ENCODE measurements at regions not wholly inside any gene's neighbourhood (a gene's known extent, or its start where the extent isn't known, plus 50 kb on each side); places are given as distances from the start of the nearest gene placed in this dataset.
"Not testable (repeated sequence)": the region's sequence is repeated elsewhere in the genome, so short reads cannot be mapped to it uniquely, and the experiment has no call there.

DNA sequence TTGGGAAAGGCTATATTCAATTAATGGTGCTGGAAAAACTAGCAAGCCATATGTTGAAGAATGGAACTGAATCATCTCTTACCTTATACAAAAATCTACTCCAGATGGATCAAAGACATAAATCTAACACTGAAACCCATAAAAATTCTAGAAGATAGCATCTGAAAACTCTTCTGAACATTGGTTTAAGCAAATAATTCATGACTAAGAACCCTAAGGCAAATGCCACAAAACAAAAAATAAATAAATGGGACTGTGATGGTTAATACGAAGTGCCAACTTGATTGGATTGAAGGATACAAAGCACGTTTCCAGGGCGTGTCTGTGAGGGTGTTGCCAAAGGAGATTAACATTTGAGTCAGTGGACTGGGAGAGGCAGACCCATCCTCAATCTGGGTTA is 1130.0 kb downstream of the DNAJB9 start:
- Histone ChIP-seq H3F3A (ENCODE audit: control insufficient read depth, insufficient read depth) (no peaks in the 10 kb centered on the region), H3K79me2 (ENCODE audit: control insufficient read depth, low read length) (no peaks in the 10 kb centered on the region), H3K27ac (ENCODE audit: low read depth, low read length) (no peak overlapping the region), H4K20me1 (ENCODE audit: control insufficient read depth, insufficient read depth, low read depth, low read length) (no peaks in the 10 kb centered on the region), H3K9me2 (replicated peaks; ENCODE audit: control insufficient read depth, low read length) (no peaks in the 10 kb centered on the region), H3K27me3 (ENCODE audit: control insufficient read depth, low read length) (no peaks in the 10 kb centered on the region), H3K4me2 (ENCODE audit: low read length) (no peak overlapping the region), H3K36me3 (ENCODE audit: control insufficient read depth, low read length) (no peaks in the 10 kb centered on the region), H3K4me3 (ENCODE audit: low read length) (no peak overlapping the region), H3K4me1 (ENCODE audit: control insufficient read depth, low read length) (no peaks in the 10 kb centered on the region), H3K9me3 (ENCODE audit: control insufficient read depth, insufficient read depth, low read length) (no peaks in the 10 kb centered on the region)
- TF ChIP-seq, protein P1, sequence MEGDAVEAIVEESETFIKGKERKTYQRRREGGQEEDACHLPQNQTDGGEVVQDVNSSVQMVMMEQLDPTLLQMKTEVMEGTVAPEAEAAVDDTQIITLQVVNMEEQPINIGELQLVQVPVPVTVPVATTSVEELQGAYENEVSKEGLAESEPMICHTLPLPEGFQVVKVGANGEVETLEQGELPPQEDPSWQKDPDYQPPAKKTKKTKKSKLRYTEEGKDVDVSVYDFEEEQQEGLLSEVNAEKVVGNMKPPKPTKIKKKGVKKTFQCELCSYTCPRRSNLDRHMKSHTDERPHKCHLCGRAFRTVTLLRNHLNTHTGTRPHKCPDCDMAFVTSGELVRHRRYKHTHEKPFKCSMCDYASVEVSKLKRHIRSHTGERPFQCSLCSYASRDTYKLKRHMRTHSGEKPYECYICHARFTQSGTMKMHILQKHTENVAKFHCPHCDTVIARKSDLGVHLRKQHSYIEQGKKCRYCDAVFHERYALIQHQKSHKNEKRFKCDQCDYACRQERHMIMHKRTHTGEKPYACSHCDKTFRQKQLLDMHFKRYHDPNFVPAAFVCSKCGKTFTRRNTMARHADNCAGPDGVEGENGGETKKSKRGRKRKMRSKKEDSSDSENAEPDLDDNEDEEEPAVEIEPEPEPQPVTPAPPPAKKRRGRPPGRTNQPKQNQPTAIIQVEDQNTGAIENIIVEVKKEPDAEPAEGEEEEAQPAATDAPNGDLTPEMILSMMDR (IDR thresholded peaks at IDR 0.05; ENCODE audit: low read depth, low read length, poor library complexity, severe bottlenecking) = no peak
- TF ChIP-seq EZH2phosphoT487 (IDR thresholded peaks at IDR 0.05; ENCODE audit: borderline replicate concordance, low read length) = no peak

DNA sequence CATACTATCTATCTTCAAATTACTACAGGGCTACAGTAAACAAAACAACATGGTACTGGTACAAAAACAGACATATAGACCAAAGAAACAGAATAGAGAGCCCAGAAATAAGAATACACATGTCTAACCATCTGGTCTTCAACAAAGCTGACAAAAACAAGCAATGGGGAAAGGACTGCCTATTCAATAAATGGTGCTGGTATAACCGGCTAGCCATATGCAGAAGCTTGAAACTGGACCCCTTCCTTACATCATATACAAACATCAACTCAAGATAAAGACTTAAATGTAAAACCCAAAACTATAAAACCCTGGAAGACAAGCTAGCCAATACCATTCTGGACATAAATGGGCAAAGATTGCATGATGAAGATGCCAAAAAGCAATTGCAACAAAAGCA is 1143.7 kb downstream of the DNAJB9 start:
- H3K4me2 ChIP-seq (ENCODE audit: low read length) = no peak overlapping the region
- H3K9me3 ChIP-seq (ENCODE audit: control insufficient read depth, insufficient read depth, low read length) = no peaks in the 10 kb centered on the region
- no peaks in the 10 kb centered on the region for H3K36me3 ChIP-seq (ENCODE audit: control insufficient read depth, low read length)
- H3K79me2 ChIP-seq (ENCODE audit: control insufficient read depth, low read length) = no peaks in the 10 kb centered on the region
- no peaks in the 10 kb centered on the region for H3K27me3 ChIP-seq (ENCODE audit: control insufficient read depth, low read length)
- TF ChIP-seq, protein P1 (IDR thresholded peaks at IDR 0.05; ENCODE audit: low read depth, low read length, poor library complexity, severe bottlenecking) = no peak
- TF ChIP-seq EZH2phosphoT487 (IDR thresholded peaks at IDR 0.05; ENCODE audit: borderline replicate concordance, low read length) = no peak
- no peaks in the 10 kb centered on the region for H3K4me1 ChIP-seq (ENCODE audit: control insufficient read depth, low read length)
- no peaks in the 10 kb centered on the region for H3K9me2 ChIP-seq (replicated peaks; ENCODE audit: control insufficient read depth, low read length)
- H3K4me3 ChIP-seq (ENCODE audit: low read length) = no peak overlapping the region
- H3K27ac ChIP-seq (ENCODE audit: low read depth, low read length) = no peak overlapping the region
- no peaks in the 10 kb centered on the region for H3F3A ChIP-seq (ENCODE audit: control insufficient read depth, insufficient read depth)
- no peaks in the 10 kb centered on the region for H4K20me1 ChIP-seq (ENCODE audit: control insufficient read depth, insufficient read depth, low read depth, low read length)

GRCh38 chr7:109719359-109719758 is 1149.7 kb downstream of the DNAJB9 start:
- H3K4me2 ChIP-seq (ENCODE audit: low read length); H3K27ac ChIP-seq (ENCODE audit: low read depth, low read length); H3K79me2 ChIP-seq (ENCODE audit: control insufficient read depth, low read length); H3K4me3 ChIP-seq (ENCODE audit: low read length); H4K20me1 ChIP-seq (ENCODE audit: control insufficient read depth, insufficient read depth, low read depth, low read length); H3K9me2 ChIP-seq (replicated peaks; ENCODE audit: control insufficient read depth, low read length); H3K27me3 ChIP-seq (ENCODE audit: control insufficient read depth, low read length); H3K4me1 ChIP-seq (ENCODE audit: control insufficient read depth, low read length); H3K9me3 ChIP-seq (ENCODE audit: control insufficient read depth, insufficient read depth, low read length); H3F3A ChIP-seq (ENCODE audit: control insufficient read depth, insufficient read depth); H3K36me3 ChIP-seq (ENCODE audit: control insufficient read depth, low read length): not testable (repeated sequence)

- no peak overlapping the region for H3K4me3 ChIP-seq (ENCODE audit: low read length)
- no peaks in the 10 kb centered on the region for H3F3A ChIP-seq (ENCODE audit: control insufficient read depth, insufficient read depth)
- H3K27ac ChIP-seq (ENCODE audit: low read depth, low read length) = no peak overlapping the region
- H3K9me2 ChIP-seq (replicated peaks; ENCODE audit: control insufficient read depth, low read length) = no peaks in the 10 kb centered on the region
- H3K4me2 ChIP-seq (ENCODE audit: low read length) = no peak overlapping the region
- H3K79me2 ChIP-seq (ENCODE audit: control insufficient read depth, low read length) = no peaks in the 10 kb centered on the region
- no peaks in the 10 kb centered on the region for H3K27me3 ChIP-seq (ENCODE audit: control insufficient read depth, low read length)
- H4K20me1 ChIP-seq (ENCODE audit: control insufficient read depth, insufficient read depth, low read depth, low read length) = no peaks in the 10 kb centered on the region
- no peak for TF ChIP-seq EZH2phosphoT487 (IDR thresholded peaks at IDR 0.05; ENCODE audit: borderline replicate concordance, low read length)
- TF ChIP-seq, protein P1 (IDR thresholded peaks at IDR 0.05; ENCODE audit: low read depth, low read length, poor library complexity, severe bottlenecking) = no peak
- no peaks in the 10 kb centered on the region for H3K36me3 ChIP-seq (ENCODE audit: control insufficient read depth, low read length)
- no peaks in the 10 kb centered on the region for H3K9me3 ChIP-seq (ENCODE audit: control insufficient read depth, insufficient read depth, low read length)
- no peaks in the 10 kb centered on the region for H3K4me1 ChIP-seq (ENCODE audit: control insufficient read depth, low read length)
Observed at GRCh38 chr7:109734601-109735000, 1164.9 kb downstream of the DNAJB9 start.
